H9 (cell line): ENCODE measurements at regions not wholly inside any gene's neighbourhood (a gene's known extent, or its start where the extent isn't known, plus 50 kb on each side); places are given as distances from the start of the nearest gene placed in this dataset.
"Not testable (repeated sequence)": the region's sequence is repeated elsewhere in the genome, so short reads cannot be mapped to it uniquely, and the experiment has no call there.

Experiments used
- DNase-seq: peaks from one replicate; pipeline ENCODE4 v3.0.0-alpha.2; 2017
- H2AFZ ChIP-seq: one replicate; pipeline ENCODE4 v1.6.1; 2013; ENCODE audit warnings: mild to moderate bottlenecking, low read length, control low read depth, moderate library complexity
- H2AK5ac ChIP-seq: 2 replicates; pipeline ENCODE4 v1.6.1; 2013; ENCODE audit warnings: low read length, control low read depth, mixed read lengths; ENCODE audit not compliant: insufficient read length
- H2BK120ac ChIP-seq: one replicate; pipeline ENCODE4 v1.6.1; 2013; ENCODE audit warnings: low read depth, mild to moderate bottlenecking, low read length, control low read depth, inconsistent platforms; ENCODE audit not compliant: poor library complexity, severe bottlenecking
- H2BK12ac ChIP-seq: 2 replicates; pipeline ENCODE4 v1.6.1; 2013; ENCODE audit warnings: low read length, control low read depth, mixed read lengths, low read depth; ENCODE audit not compliant: insufficient read length
- H2BK15ac ChIP-seq: 2 replicates; pipeline ENCODE4 v1.6.1; 2013; ENCODE audit warnings: low read depth, low read length, control low read depth
- H2BK20ac ChIP-seq: one replicate; pipeline ENCODE4 v1.6.1; 2013; ENCODE audit warnings: low read depth, mild to moderate bottlenecking, low read length, control low read depth, inconsistent platforms; ENCODE audit not compliant: poor library complexity, severe bottlenecking
- H2BK5ac ChIP-seq: 2 replicates; pipeline ENCODE4 v1.6.1; 2013; ENCODE audit warnings: low read length, control low read depth, mixed read lengths; ENCODE audit not compliant: insufficient read length
- H3K14ac ChIP-seq: 2 replicates; pipeline ENCODE4 v1.6.1; 2013; ENCODE audit warnings: low read length, control low read depth; ENCODE audit not compliant: insufficient read depth
- H3K18ac ChIP-seq: 2 replicates; pipeline ENCODE4 v1.6.1; 2013; ENCODE audit warnings: low read depth, mild to moderate bottlenecking, mixed read lengths, low read length, control low read depth; ENCODE audit not compliant: insufficient read length
- H3K23ac ChIP-seq: 2 replicates; pipeline ENCODE4 v1.6.1; 2013; ENCODE audit warnings: low read length, control low read depth, mixed read lengths, low read depth; ENCODE audit not compliant: insufficient read length
- H3K23me2 ChIP-seq: 2 replicates; pipeline ENCODE4 v1.6.1; 2013; ENCODE audit warnings: low read depth, mild to moderate bottlenecking, mixed read lengths, low read length, control low read depth; ENCODE audit not compliant: insufficient read length, poor library complexity, severe bottlenecking
- H3K27ac ChIP-seq: 2 replicates; pipeline ENCODE4 v1.5.1; 2013; ENCODE audit warnings: low read length, control low read depth, mixed read lengths, low read depth; ENCODE audit not compliant: insufficient read length
- H3K27me3 ChIP-seq: 2 replicates; pipeline ENCODE4 v1.6.1; 2013; ENCODE audit warnings: low read length, control low read depth, inconsistent platforms; ENCODE audit not compliant: insufficient read depth
- H3K4ac ChIP-seq: 2 replicates; pipeline ENCODE4 v1.6.1; 2013; ENCODE audit warnings: low read depth, mild to moderate bottlenecking, control low read depth, inconsistent platforms, low read length, moderate library complexity
- H3K4me1 ChIP-seq: 2 replicates; pipeline ENCODE4 v1.6.1; 2013; ENCODE audit warnings: low read length, control low read depth, inconsistent platforms; ENCODE audit not compliant: insufficient read depth
- H3K4me2 ChIP-seq: 2 replicates; pipeline ENCODE4 v1.6.1; 2013; ENCODE audit warnings: low read length, control low read depth, mixed read lengths; ENCODE audit not compliant: insufficient read length, insufficient read depth
- H3K56ac ChIP-seq: 2 replicates; pipeline ENCODE4 v1.6.1; 2013; ENCODE audit warnings: low read depth, mild to moderate bottlenecking, mixed read lengths, low read length, control low read depth; ENCODE audit not compliant: insufficient read length
- H3K79me1 ChIP-seq: 2 replicates; pipeline ENCODE4 v1.6.1; 2013; ENCODE audit warnings: low read depth, mild to moderate bottlenecking, moderate library complexity, low read length, control low read depth, inconsistent platforms; ENCODE audit not compliant: insufficient read depth, poor library complexity, severe bottlenecking
- H3K79me2 ChIP-seq: 2 replicates; pipeline ENCODE4 v1.6.1; 2013; ENCODE audit warnings: low read length, control low read depth, inconsistent platforms; ENCODE audit not compliant: insufficient read depth
- H3K9ac ChIP-seq: 2 replicates; pipeline ENCODE4 v1.6.1; 2013; ENCODE audit warnings: low read length, control low read depth, mixed read lengths; ENCODE audit not compliant: insufficient read length; ENCODE audit errors: extremely low read depth
- H3K9me3 ChIP-seq: one replicate; pipeline ENCODE4 v1.6.1; 2013; ENCODE audit warnings: low read depth, low read length, inconsistent platforms; ENCODE audit not compliant: control insufficient read depth
- H3T11ph ChIP-seq: one replicate; pipeline ENCODE4 v1.6.1; 2013; ENCODE audit warnings: mild to moderate bottlenecking, low read length, control low read depth, inconsistent platforms
- H4K20me1 ChIP-seq: one replicate; pipeline ENCODE4 v1.6.1; 2013; ENCODE audit not compliant: control insufficient read depth, insufficient read length, insufficient read depth
- H4K5ac ChIP-seq: 2 replicates; pipeline ENCODE4 v1.6.1; 2013; ENCODE audit warnings: low read depth, mild to moderate bottlenecking, mixed read lengths, low read length, control low read depth; ENCODE audit not compliant: insufficient read length
- H4K8ac ChIP-seq: replicated peaks from 2 replicates; pipeline ENCODE4 v1.6.1; 2013; ENCODE audit warnings: low read length, control low read depth, mixed read lengths, low read depth; ENCODE audit not compliant: insufficient read length
- H4K91ac ChIP-seq: 2 replicates; pipeline ENCODE4 v1.6.1; 2013; ENCODE audit warnings: low read depth, mild to moderate bottlenecking, moderate library complexity, mixed read lengths, low read length, control low read depth; ENCODE audit not compliant: insufficient read length
- H3K27ac Mint-ChIP-seq, 3 experiments: 2 replicates in 2 of 3; 3 replicates in 1 of 3; pipeline ENCODE4 v1.8.0; 2020 to 2021; ENCODE audit warnings: mixed read lengths in 3 of 3, mild to moderate bottlenecking in 1 of 3, moderate library complexity in 1 of 3
- H3K27me3 Mint-ChIP-seq: 2 replicates; pipeline ENCODE4 v1.8.0; 2021; ENCODE audit warnings: low read depth, mild to moderate bottlenecking, moderate library complexity, mixed read lengths
- H3K36me3 Mint-ChIP-seq, 3 experiments: 2 replicates in 2 of 3; 3 replicates in 1 of 3; pipeline ENCODE4 v1.8.0; 2020 to 2021; ENCODE audit warnings: low read depth in 3 of 3, mixed read lengths in 3 of 3; ENCODE audit not compliant: insufficient read depth in 1 of 3
- H3K4me1 Mint-ChIP-seq, 2 experiments: 2 replicates each; pipeline ENCODE4 v1.8.0; 2020; ENCODE audit warnings: mixed read lengths in 2 of 2
- H3K4me3 Mint-ChIP-seq, 2 experiments: 2 replicates in 1 of 2; 3 replicates in 1 of 2; pipeline ENCODE4 v1.8.0; 2020 to 2021; ENCODE audit warnings: mild to moderate bottlenecking in 2 of 2, mixed read lengths in 2 of 2, moderate library complexity in 1 of 2
- H3K9me3 Mint-ChIP-seq, 2 experiments: 2 replicates in 1 of 2; 3 replicates in 1 of 2; pipeline ENCODE4 v1.8.0; 2020; ENCODE audit warnings: mild to moderate bottlenecking in 2 of 2, mixed read lengths in 2 of 2, moderate library complexity in 1 of 2
- WGBS: extraction: QIAGEN DNeasy Blood & Tissue Kit; methylation state at CpG from one replicate; pipeline ENCODE4 v1.1.7; 2013; ENCODE audit warnings: missing lambda C conversion rate, low lambda C conversion rate, mixed read lengths; ENCODE audit not compliant: insufficient read length; ENCODE audit errors: extremely low coverage; 5-methylcytosine and 5-hydroxymethylcytosine counted together

- not testable (repeated sequence) for H3K9ac ChIP-seq, H3K79me2 ChIP-seq, H3T11ph ChIP-seq, H4K20me1 ChIP-seq, H3K27ac ChIP-seq, H3K9me3 Mint-ChIP-seq, H2BK5ac ChIP-seq, H3K36me3 Mint-ChIP-seq, H4K91ac ChIP-seq, H3K4me2 ChIP-seq, H4K5ac ChIP-seq, H2BK15ac ChIP-seq, H4K8ac ChIP-seq, H2BK20ac ChIP-seq, H3K4me1 ChIP-seq, H3K27ac Mint-ChIP-seq, H3K27me3 ChIP-seq, H3K18ac ChIP-seq, H3K23me2 ChIP-seq, H3K4me3 Mint-ChIP-seq, H3K4ac ChIP-seq, H3K79me1 ChIP-seq, H3K4me1 Mint-ChIP-seq, H2BK12ac ChIP-seq, H3K23ac ChIP-seq, H3K27me3 Mint-ChIP-seq, H2AK5ac ChIP-seq, DNase-seq, H3K56ac ChIP-seq, H3K9me3 ChIP-seq, H2BK120ac ChIP-seq, H2AFZ ChIP-seq, H3K14ac ChIP-seq
- WGBS = no CpG with 5 or more reads among the region's 3 CpGs
These were observed 72.0 kb upstream of the IKBKE start for GRCh38 chr1:206398261-206398660.

GRCh38 chr1:206403612-206404307, 66.5 kb upstream of the IKBKE start:
- H3K4me1 ChIP-seq, H3T11ph ChIP-seq, H3K4me2 ChIP-seq, H3K9me3 ChIP-seq, H3K27ac ChIP-seq, H3K36me3 Mint-ChIP-seq, H3K4me1 Mint-ChIP-seq, DNase-seq, H3K4ac ChIP-seq, H3K23ac ChIP-seq, H2BK5ac ChIP-seq, H3K14ac ChIP-seq, H2AK5ac ChIP-seq, H3K79me2 ChIP-seq, H2BK20ac ChIP-seq, H4K8ac ChIP-seq, H3K4me3 Mint-ChIP-seq, H3K9ac ChIP-seq, H2BK120ac ChIP-seq, H3K56ac ChIP-seq, H3K23me2 ChIP-seq, H2BK15ac ChIP-seq, H3K27me3 ChIP-seq, H2AFZ ChIP-seq, H4K20me1 ChIP-seq, H3K27me3 Mint-ChIP-seq, H2BK12ac ChIP-seq, H3K79me1 ChIP-seq, H3K18ac ChIP-seq, H4K5ac ChIP-seq, H3K27ac Mint-ChIP-seq, H4K91ac ChIP-seq, H3K9me3 Mint-ChIP-seq: not testable (repeated sequence)
- no CpG with 5 or more reads among the region's 5 CpGs for WGBS
